ENCODE measurements at regions not wholly inside any gene's neighbourhood (a gene's known extent, or its start where the extent isn't known, plus 50 kb on each side); places are given as distances from the start of the nearest gene placed in this dataset.

DNA sequence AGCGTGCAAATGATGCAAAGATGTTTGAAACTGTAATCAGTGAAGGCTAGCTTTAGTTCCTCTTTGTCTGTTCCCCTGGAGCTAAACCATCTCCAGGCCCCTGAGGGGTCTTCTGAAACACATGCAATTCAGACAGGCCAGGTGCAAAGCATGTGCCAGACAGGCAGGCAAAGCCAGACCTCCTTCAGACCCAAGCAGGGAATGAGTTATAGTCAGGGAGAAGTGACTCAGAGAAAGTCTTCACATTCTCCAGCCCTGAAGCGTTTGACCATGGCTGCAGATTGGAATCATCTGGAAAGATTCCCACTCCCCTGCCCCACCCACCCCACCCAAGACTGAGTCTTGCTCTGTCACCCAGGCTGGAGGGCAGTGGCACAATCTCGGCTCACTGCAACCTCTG, 187.0 kb upstream of the ISX start:
- TF ChIP-seq, protein P1, sequence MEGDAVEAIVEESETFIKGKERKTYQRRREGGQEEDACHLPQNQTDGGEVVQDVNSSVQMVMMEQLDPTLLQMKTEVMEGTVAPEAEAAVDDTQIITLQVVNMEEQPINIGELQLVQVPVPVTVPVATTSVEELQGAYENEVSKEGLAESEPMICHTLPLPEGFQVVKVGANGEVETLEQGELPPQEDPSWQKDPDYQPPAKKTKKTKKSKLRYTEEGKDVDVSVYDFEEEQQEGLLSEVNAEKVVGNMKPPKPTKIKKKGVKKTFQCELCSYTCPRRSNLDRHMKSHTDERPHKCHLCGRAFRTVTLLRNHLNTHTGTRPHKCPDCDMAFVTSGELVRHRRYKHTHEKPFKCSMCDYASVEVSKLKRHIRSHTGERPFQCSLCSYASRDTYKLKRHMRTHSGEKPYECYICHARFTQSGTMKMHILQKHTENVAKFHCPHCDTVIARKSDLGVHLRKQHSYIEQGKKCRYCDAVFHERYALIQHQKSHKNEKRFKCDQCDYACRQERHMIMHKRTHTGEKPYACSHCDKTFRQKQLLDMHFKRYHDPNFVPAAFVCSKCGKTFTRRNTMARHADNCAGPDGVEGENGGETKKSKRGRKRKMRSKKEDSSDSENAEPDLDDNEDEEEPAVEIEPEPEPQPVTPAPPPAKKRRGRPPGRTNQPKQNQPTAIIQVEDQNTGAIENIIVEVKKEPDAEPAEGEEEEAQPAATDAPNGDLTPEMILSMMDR (conservative IDR thresholded peaks at IDR 0.05; ENCODE audit: low read depth), result no peak
- no peak overlapping the region for H3K27ac ChIP-seq
- CTCF ChIA-PET, result no interaction called here
- DNase-seq (ENCODE audit: low spot score), result no peak
- POLR2A ChIA-PET (ENCODE audit: low non-redundant PET), result no interaction called here

DNA sequence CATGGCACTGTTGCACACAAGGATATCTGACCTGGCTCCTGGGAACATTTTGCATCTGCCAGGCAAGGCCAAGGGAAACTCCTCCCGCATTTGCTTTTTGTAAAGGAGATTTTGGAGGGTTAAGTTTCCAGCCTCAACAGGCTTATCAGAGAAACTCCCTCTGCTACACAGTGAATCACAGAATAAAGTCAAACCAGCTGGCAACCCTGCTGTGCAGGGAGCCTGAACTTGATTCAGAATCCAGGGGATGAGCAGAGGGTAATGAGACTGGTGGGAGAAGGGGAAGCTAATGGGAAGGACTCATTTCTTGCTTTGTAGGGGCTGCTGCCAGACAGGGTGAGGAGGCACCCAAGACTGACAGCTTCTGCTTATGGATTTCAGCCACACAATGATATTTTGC, 185.3 kb upstream of the ISX start:
- DNase-seq (ENCODE audit: low spot score), result no peak
- TF ChIP-seq, protein P1 (conservative IDR thresholded peaks at IDR 0.05; ENCODE audit: low read depth), result no peak
- ChIA-PET POLR2A (ENCODE audit: low non-redundant PET) (no interaction called here), CTCF (no interaction called here)
- H3K27ac ChIP-seq, result no peak overlapping the region

DNA sequence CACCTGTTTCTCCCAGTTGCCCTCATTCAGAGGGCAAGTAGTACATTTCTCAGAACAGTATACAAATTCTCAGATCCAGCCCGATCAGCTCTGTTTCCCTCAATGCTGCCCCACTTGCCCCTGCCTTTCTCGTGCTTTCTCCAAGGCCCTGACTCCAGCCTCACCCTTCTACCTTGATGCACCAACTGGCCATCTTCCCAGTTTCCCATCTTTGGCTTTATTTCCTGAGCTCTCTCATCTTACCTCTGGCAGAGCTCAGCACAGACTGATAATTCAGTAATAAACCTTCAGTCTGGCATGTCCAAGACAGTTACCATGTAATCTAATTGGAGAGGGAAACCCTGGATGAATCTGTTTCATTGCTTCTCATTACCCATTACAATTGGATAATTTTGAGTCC, 184.5 kb upstream of the ISX start:
- H3K27ac ChIP-seq, result no peak overlapping the region
- TF ChIP-seq, protein P1 (conservative IDR thresholded peaks at IDR 0.05; ENCODE audit: low read depth), result no peak
- CTCF ChIA-PET, result no interaction called here
- DNase-seq (ENCODE audit: low spot score), result no peak
- POLR2A ChIA-PET (ENCODE audit: low non-redundant PET), result no interaction called here

DNA sequence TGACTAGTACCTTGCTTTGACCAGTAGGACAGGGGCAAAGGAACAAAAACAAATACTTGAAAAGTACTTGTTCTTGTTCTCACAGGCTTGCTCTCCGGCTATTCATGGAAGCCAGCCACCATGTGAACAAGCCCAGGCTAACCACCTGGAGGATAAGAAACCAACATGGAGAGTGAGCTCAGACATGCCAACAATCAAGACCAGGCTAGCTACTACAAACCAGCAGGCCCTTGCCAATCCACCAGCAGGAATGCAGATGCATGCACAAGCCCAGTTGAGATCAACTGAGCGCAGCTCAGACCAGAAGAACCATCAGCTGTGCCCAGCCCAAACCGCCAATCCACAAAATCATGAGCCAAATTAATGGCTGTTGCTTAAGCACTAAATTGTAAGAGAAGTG, 180.1 kb upstream of the ISX start:
- ChIA-PET CTCF (no interaction called here), POLR2A (ENCODE audit: low non-redundant PET) (no interaction called here)
- TF ChIP-seq, protein P1 (conservative IDR thresholded peaks at IDR 0.05; ENCODE audit: low read depth), result no peak
- no peak overlapping the region for H3K27ac ChIP-seq
- DNase-seq (ENCODE audit: low spot score), result no peak

DNA sequence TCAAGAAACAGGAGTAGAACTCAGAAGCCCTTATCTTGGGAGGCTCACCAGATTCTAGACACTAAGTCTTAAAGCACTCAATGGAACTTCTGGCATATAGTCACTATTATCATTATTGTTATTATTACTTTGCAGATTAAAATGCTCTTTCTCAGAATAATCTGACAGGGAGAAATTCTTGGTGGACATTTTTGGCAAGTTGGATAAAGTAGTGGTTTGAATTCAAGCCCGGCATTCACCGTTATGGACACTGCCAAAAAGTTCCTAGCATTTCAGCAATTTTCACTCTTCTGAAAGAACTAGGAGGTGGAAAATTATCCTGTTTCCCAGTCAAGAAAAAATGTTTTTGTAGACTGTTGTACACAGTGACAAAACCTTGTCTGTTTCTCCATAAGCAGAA, 179.6 kb upstream of the ISX start:
- ChIA-PET CTCF (interaction anchor here (0.7 kb wide), 1 partner anchor 961 kb away, joined by 3 read pairs; no protein-coding TSS in a partner anchor), POLR2A (ENCODE audit: low non-redundant PET) (no interaction called here)
- no peak overlapping the region for H3K27ac ChIP-seq
- TF ChIP-seq, protein P1 (conservative IDR thresholded peaks at IDR 0.05; ENCODE audit: low read depth), result no peak
- no peak for DNase-seq (ENCODE audit: low spot score)

DNA sequence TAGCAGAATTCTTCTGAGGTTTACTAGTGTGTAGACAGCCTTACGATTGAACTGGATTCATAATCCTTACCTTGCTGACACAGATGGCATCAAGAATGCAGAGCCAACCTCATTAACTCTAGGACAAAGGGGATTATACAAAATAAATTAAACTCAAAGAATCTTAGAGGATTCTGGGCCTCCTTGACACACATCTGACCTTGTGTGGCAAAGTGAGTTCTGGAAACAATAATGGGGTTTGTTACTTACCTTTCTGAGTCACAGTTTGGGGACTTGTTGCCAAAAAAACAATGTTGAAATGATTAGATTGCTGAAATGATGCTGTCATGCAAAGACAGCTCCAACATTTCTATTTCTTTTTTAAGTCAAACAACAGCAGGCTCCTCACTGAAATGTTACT, 179.1 kb upstream of the ISX start:
- ChIA-PET CTCF (interaction anchor here (0.7 kb wide), 2 partner anchors 186 to 962 kb away, joined by 3 read pairs; no protein-coding TSS in a partner anchor), POLR2A (ENCODE audit: low non-redundant PET) (no interaction called here)
- no peak for DNase-seq (ENCODE audit: low spot score)
- TF ChIP-seq, protein P1 (conservative IDR thresholded peaks at IDR 0.05; ENCODE audit: low read depth), result no peak
- H3K27ac ChIP-seq, result no peak overlapping the region

DNA sequence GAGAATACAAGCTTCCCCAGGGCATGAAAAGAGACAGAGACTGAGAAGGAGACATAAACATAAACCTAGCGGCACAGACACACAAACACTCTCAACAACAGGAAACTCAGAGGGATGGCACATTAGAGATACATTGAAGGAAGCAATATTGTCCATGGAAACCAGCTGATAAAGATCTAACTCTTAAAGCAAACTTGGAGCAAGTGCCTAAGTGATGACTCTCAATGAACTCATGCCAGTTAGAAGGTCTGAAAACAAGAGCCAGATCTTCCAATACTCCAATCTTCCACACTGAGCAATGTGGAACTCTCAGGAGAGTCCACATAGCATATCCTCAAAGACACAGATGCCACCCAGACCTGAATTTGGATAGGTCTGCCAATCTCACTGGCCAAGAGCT, 168.8 kb upstream of the ISX start:
- TF ChIP-seq, protein P1 (conservative IDR thresholded peaks at IDR 0.05; ENCODE audit: low read depth), result no peak
- no peak for DNase-seq (ENCODE audit: low spot score)
- ChIA-PET POLR2A (ENCODE audit: low non-redundant PET) (no interaction called here), CTCF (no interaction called here)
- no peak overlapping the region for H3K27ac ChIP-seq
